ENCODE measurements at regions not wholly inside any gene's neighbourhood (a gene's known extent, or its start where the extent isn't known, plus 50 kb on each side); places are given as distances from the start of the nearest gene placed in this dataset.
A peak's percentile ranks its signal among the peaks of the same experiment; 100 is the strongest.

DNA sequence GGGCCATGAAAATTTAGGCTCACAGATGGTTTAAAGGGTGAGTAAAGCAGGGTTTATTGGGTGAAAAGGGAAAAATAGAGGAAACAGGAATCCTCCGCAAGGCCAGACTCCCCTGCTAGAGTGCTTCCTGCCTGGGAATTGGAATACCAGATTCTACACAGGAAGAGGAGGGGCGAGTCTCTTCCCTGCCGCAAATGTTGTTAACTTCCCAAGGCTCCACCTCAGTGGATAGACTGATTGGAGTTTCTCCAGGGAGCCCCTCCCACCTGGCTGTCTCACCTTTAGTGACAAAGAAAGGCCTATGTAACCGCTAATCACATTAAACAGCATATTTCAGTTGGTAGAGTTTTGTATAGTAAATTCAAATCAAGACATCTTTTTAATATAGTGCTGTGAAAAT is 1450.1 kb downstream of the KCNT2 start:
- DNase-seq: no peak

DNA sequence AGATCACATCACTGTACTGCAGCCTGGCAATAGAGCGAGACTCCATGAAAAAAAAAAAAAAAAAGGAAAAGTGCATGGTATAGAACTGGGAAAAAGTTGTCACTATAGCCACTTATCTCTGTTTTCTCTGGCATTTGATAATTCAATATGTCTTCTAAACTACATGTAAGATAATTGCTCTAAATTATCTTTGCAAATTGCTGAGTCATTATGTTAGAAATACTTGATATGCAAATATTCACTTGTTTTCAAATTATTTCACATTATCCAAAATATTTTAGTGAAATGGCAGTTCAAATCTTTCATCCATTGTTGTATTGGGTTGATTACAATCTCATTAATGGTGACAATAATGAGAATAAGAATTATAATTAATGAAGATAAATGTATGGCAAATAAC is 1455.1 kb downstream of the KCNT2 start:
- DNase-seq: no peak

DNA sequence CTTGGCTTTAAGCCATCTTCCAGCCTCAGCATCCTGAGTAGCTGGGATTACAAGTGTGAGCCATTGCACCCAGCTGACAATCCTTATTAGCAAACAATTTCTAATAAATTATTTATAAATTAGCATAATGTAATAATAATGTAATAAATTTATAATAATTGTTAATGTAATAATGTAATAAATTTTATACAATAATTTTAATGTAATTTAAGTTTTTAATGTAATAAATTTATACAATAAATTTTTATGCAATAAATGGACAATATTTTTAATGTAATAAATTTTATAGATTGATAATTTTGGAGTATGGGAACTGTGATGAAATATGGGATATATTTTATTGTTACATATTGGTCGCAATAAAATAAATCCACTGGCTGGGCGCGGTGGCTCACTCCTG is 1457.5 kb downstream of the KCNT2 start:
- DNase-seq: no peak

DNA sequence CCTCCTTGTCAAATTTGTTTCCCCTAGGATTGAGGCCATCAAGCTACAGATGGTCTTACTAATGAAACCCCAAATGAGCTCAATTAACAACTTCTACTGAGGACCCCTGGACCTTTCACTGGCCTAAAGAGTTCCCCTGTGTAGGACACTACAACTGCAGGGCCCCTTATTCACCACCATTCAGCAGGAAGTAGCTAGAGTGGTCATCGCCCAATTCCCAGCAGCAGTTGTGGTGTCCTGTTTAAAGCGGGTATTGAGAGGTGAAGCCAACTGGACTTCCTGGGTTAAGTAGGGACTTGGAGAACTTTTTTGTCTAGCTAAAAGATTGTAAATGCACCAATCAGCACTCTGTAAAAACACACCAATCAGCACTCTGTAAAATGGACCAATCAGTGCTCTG is 1466.9 kb downstream of the KCNT2 start:
- no peak for DNase-seq

DNA sequence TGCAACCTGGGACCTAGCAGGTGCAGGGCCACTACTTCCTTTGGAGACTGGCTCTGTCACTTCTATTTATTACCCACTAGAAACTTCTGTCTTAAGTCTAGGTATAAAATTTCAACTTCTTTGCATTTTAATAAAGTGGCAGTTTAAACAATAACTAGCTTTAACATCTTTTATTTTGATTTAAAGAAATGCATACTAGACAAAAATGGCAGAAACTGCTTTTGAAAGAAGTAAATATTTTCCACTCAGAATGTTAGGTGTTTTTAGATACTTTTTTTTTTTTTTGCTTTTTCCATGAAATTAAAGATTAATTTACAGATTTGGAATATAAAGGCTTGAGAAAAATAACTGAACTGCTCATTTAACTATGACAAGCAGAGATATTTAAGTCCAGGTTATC is 1477.6 kb downstream of the KCNT2 start:
- DNase-seq: no peak

DNA sequence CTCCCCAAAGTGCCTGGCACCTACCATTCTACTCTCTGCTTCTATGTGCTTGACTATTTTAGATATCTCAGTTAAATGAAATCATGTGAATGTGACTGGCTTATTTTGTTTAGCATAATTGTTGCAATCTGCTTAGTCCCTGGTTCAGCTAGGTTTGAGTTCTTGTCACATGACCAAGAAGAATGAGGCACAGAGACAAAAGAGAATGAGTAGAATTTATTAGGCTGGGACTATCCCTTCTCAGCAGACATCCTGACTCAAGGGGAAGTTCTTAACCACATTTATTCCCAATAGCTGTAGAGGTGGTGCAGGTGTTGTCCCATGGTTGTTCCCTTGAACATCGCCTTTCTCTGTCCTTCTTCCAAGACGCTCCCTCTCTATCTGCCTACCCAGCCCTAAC is 1485.7 kb downstream of the KCNT2 start:
- DNase-seq: no peak

DNA sequence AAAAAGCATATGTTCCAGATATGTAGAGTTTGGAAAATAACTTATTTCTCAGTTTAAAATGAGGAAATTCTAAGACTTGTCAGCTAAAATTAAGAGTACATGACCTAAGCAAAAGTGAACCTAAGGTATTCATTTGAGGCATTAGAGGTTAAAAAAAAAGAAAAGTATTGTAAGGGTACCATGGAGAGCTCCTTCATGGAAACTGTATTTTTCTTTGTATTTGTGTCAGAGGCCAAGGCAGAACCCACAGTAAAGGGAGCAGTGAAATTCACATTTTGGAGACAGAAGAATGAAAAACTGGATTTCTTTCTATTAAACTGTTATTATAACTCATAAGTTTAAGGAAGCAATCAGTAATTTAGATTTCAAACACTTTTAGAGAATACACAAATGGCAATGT is 1494.8 kb downstream of the KCNT2 start:
- DNase-seq: no peak

DNA sequence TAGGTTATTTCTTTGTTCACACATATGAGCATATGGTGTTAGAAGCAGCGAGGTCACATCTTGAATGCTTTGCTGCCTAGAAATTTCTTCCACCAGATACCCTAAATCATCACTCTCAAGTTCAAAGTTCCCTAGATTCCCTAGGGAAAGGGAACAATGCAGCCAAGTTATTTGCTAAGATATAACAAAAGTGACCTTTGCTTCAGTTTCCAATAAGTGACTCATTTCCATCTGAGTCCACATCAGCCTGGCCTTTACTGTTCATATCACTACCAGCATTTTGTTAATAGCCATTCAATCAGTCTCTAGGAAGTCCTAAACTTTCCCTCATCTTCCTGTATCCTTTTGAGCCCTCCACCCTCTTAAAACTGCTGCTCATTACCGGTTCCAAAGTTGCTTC is 1502.5 kb downstream of the KCNT2 start:
- no peak for DNase-seq

DNA sequence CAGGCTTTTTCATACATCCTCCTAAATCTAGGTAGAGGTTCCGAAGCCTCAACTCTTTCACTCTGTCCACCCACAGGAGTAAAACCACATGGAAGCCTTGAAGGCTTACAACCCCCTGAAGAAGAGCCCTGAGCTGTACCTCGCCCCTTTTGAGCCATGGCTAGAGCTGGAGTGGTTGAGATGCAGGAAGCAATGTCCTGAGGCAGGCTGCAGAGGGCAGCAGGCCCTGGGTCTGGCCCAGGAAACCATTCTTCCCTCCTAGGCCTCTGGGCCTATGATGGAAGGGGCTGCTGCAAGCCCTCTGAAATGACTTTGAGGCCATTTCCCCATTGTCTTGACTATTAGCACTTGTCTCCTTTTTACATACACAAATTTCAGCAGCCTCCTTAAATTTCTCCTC is 1503.0 kb downstream of the KCNT2 start:
- no peak for DNase-seq

DNA sequence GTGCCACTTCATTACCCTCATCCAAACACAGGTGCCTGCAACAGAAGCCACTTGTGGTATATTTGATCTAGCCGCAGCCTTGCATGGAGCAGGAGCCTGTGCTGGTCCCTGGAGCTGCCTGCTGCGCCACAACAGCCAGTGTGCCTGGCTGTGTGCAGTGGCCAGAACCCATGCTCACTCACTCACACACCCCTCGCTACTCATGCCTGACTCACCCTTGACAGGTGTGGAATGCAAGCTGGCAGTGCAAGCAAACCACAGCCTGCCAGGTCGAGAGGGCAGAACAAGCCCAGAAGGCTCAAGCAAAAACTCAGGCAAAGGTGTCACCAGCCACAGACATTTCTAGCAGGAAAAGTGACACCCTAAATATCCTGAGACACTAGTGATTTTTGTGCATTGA is 1510.9 kb downstream of the KCNT2 start:
- no peak for DNase-seq

DNA sequence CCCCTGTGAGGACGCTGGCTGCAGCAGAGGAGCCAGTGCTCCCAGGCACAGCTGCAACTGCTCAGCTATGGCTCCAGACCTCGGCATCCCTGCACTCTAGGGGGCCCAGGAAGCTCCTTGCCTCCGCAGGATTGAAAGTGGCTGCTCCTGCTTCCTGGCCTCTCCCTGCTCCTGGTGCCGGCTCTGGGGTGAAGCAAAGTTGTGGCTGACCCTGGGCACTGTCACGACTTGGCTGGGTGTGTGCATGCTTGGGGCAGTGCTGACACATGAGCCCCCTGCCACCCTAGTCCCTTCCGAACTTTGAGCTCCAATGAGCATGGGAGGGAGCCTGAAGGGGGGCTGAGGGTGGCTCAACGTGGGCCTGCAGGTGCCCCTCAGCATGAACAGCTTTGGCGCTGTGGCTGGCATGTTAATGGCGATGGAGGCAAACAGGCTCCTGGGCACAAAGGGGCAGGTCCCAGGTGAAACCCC is 1512.2 kb downstream of the KCNT2 start:
- no peak for DNase-seq

DNA sequence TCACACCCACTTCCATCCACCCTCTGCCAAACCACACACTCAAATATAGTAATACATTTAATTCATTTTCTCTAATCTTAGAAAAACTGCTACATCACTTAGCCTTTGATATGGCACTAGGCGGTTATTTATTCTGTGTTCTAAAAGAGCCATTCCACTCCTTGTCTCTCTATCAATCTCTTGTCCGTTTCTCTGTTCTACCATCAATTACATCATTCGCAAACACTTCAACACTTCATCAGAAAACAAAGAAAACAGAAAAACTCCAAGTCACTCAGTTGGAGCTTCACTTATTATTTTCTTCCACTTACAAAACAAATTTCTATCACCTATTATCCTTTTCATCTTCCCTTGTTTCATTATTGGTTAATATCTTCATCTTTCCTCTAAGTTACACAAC is 1523.0 kb downstream of the KCNT2 start:
- no peak for DNase-seq

DNA sequence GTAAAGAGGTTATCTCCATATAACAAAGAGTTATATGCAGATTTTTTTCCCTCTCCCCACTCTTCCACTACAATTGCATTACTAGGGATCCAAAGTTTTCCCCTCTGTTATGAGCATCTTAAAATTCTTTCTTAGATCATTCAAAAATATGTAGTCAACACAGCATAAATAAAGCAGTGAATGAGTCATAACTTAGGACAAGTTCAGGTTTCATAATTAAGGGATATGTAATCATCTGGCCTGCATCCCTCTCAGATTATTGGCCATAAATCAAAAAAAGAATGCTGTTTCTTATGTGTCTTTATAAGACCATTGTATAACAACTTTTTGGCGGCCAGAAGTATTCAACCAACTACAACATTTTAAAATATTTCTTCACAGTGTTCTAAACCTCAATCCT is 1526.1 kb downstream of the KCNT2 start:
- peak; percentile 58 for DNase-seq

DNA sequence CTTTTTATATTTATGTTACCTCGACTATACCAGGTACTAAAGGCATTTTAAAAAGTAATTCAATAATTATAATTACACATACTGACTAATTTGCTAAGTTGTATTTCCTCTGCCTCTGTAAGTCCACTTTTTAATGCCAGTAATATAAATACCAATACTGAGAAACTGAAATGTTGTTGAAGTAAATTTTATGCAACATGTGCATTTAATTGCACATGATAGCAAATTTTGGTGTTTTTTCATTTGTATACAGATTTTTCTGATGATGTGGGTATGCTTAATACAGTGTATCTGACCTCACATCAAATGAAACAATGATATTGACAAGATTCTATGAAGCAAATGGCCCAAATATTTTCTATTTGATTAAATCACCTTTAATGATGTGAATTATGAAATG is 1531.6 kb downstream of the KCNT2 start:
- no peak for DNase-seq

DNA sequence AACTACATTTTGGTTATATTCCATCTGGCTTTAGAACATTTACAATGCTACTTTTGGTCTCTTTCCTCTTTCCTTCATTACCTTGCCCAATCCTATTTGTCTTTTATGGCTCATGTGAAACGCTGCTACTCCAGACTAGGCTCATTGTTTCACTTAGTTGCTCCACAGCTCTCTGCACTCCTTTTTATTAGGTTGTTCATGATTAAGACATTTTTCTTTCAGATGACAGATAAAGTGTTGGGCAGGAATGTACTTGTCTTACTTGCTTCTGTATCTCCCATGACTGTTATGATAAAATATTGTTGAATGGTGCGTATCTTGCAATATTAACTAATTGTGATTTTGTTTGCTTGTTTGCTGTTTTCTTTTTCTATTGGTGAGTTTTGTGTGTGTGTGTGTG is 1532.3 kb downstream of the KCNT2 start:
- DNase-seq: no peak

DNA sequence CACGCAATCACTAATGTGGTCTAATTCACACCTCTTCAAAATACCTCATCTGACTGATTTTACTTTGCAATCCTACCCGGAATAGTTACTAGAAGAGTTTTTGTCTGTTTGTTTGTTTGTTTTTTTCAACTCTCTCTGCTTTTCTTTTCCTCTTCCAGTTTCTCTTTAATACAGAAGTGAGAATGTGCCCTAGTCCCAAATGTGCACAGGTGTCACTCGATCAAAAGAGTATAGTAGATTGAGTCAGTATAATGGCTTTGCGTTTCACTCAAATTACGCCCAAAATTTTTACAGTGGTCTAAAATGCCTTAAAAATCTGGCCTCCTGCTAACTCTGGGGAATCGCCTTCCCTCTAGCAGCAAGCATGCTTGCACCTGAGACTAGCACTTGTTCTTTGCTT is 1536.8 kb downstream of the KCNT2 start:
- DNase-seq: no peak

DNA sequence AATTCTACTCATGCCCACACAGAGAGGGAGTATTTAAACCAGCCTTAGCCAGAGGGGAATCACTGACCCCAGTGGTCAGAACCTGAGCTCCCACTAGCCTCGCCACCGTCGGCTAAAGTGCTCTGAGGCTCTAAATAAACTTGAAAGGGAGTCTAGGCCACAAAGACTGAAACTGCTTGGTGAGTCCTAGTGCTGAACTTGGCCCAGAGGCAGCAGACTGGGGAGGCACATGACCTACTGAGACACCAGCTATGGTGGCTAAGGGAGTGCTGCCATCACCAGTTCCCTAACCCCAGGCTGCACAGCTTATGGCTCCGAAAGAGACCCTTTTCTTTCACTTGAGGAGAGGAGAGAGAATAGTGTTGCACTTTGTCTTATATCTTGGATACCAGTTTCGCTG is 1542.8 kb downstream of the KCNT2 start:
- DNase-seq: no peak

DNA sequence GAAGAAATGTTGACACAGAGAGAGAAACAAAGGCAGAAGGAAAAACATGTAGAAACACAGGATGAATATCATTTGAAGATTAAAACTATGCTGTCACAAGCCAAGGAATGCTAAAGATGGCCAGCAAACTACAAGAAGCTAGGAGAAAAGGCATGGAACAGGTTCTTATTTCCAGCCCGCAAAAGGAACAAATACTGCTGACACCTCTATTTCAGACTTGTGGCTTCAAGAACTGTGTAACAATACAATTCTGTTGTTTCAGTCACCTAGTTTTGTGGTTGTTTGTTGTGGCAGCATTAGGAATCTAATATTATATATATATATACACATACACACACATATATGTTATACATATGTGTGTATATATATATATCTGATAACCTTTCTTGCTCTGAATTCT is 1543.9 kb downstream of the KCNT2 start:
- no peak for DNase-seq

DNA sequence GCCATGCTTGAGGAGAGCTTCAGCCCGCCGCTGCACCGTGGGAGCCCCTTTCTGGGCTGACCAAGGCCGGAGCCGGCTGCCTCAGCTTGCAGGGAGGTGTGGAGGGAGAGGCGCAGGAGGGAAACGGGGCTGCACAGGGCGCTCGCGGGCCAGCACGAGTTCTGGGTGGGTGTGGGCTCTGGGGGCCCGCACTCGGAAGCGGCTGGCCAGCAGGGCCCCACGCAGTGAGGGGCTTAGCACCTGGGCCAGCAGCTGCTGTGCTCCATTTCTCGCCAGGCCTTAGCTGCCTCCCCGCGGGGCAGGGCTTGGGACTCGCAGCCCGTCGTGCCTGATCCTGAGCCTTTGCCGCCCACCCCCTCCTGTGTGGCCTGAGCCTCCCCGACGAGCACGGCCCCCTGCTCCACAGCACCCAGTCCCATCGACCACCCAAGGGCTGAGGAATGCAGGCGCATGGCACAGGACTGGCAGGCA is 1554.0 kb downstream of the KCNT2 start:
- DNase-seq: no peak

DNA sequence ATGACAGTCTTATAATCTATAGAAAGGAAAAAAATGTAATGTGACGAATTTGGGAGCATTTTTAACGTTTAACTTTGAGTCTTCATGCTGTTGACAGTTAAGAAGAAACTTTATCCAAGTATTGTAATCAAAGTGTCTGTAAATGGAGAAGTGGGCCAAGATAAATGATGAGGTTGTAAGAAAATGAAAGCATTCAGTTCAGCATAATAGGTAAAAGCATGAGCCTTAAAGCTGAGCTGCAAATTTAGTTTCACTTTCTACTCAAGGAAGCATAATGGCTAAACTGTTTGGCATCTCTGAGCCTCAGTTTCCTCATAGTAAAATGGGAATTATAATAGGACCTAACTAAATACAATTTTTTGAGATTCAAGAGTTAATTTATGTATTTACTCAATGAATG is 1554.8 kb downstream of the KCNT2 start:
- DNase-seq: no peak

DNA sequence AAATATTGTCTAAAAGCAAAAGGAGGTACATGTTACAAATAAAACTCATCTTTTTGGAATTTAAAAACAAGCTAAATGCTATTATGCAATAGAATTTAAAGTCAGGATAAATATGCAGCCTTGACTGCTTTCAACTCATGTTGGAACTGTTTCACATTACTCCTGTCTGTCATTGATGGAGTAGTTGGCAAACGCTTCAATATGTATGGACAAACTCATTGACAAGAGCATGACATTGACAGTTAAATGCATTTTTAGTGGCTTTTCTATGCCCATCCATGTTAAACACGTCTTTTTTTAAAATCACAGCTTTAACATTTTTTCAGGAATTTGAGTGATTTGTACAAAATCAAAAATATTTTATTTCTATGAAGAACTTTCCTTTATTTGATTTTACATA is 1560.5 kb downstream of the KCNT2 start:
- no peak for DNase-seq

DNA sequence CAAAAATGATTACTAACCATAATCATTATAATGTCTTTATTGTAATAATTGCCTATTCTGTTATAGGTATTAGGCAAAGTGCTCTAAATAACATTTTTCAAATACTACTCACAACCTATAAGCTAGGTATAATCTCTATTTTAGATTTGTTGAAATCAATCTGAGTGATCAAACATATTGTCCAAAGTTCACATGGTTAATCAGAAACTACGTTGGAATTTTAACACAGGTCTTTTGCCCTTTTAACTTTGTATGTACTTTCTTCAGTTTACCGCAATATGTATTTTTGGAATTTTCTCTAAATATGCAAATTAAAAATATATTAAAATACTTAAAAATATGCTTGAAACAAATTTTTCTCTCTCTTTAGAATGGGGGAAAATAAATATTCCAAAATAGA is 1563.2 kb downstream of the KCNT2 start:
- no peak for DNase-seq

DNA sequence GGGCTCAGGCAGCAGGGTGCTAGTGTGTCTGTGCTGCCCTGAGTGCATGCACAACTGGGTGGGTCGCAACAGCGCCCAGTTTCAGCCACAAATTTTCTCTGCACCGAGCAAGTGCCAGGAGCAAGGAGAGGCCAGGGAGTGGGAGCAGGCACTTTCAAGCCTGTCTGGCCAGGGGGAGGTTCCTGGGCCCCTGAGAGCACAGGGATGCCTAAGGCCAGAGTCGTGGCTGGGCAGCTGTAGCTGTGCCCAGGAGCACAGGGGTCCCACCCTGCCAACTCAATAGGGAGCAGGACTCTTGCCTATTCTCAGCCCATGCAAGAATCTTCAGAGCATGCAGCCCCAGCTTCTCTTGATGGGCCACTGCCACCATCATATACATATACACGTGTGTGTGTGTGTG is 1577.4 kb downstream of the KCNT2 start:
- no peak for DNase-seq

DNA sequence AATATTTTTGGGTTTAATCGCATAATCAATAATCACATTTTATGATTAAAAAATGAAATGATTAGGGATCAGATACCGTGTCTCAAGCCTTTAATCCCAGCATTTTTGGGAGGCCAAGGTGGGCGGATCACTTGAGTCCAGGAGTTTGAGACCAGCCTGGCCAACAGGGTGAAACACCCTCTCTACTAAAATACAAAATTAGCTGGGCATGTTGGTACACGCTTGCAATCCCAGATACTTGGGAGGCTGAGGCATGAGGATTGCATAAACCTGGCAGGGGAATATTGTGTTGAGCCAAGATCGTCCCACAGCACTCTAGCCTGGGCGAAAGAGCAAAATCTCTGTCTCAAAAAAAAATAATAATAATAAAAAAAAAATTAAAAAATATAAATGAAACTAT is 1581.4 kb downstream of the KCNT2 start:
- DNase-seq: no peak

DNA sequence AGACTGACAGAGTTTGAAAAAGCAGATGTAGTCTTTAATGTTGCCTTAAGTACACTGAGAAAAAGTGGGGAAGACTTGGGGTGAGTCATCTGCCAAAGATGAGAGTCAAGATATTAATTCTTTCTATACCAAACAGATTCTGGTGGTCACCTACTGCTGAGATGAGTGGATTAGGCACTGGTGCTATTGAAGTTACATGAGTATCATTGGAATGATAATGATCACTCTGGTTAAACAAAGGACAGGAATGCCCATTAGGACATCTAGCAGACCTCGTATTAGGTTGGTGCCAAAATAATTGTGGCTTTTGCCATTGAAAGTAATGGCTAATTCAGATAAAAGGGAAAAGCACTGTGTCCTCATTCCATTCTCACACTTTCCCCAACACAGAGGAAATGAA is 1588.9 kb downstream of the KCNT2 start:
- DNase-seq: peak; percentile 38

DNA sequence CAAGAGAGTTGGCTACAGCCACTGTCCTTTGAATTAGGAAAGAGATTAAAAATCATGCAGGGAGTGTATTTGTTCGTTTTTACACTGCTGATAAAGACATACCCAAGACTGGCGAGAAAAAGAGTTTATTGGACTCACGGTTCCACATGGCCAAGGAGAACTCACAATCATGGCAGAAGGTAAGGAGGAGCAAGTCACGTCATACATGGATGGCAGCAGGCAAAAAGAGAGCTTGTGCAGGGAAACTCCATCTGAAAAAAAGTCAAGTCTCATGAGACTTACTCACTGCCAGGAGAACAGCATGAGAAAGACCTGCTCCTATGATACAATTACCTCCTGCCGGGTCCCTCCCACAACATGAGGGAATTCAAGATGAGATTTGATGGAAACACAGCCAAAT is 1595.2 kb downstream of the KCNT2 start:
- no peak for DNase-seq
